ENCODE measurements at regions not wholly inside any gene's neighbourhood (a gene's known extent, or its start where the extent isn't known, plus 50 kb on each side); places are given as distances from the start of the nearest gene placed in this dataset.

DNA sequence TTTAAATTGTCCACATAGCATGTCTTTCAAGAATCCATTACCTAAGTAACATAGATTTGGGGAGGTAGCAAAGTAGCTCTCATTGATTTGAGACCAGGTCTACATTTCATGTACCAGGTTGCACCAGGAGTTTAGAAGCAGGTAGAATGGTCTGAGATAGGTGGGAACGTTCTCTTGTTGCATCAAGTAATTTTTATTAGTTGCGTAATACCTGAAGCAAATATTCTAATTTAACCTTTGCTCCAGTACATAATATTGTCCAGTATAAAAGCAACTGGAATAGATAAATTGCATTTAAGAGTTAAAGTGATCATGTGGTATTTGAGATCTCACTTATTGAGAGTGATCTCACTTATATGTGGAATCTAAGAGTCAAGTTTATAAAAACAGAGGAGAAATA, 597.1 kb upstream of the PRMT6 start:
- WGBS, 2 donors: 54 to 64% methylated on average over 2 of the region's 2 CpGs
- TF ChIP-seq, protein P1, sequence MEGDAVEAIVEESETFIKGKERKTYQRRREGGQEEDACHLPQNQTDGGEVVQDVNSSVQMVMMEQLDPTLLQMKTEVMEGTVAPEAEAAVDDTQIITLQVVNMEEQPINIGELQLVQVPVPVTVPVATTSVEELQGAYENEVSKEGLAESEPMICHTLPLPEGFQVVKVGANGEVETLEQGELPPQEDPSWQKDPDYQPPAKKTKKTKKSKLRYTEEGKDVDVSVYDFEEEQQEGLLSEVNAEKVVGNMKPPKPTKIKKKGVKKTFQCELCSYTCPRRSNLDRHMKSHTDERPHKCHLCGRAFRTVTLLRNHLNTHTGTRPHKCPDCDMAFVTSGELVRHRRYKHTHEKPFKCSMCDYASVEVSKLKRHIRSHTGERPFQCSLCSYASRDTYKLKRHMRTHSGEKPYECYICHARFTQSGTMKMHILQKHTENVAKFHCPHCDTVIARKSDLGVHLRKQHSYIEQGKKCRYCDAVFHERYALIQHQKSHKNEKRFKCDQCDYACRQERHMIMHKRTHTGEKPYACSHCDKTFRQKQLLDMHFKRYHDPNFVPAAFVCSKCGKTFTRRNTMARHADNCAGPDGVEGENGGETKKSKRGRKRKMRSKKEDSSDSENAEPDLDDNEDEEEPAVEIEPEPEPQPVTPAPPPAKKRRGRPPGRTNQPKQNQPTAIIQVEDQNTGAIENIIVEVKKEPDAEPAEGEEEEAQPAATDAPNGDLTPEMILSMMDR (IDR thresholded peaks at IDR 0.05): no peak
- Histone ChIP-seq H3K4me3 (no peak overlapping the region), H3K9me3 (no peaks in the 10 kb centered on the region), H3K4me1 (no peaks in the 10 kb centered on the region), H3K27me3 (no peaks in the 10 kb centered on the region), H3K27ac (no peak overlapping the region), H3K36me3 (no peaks in the 10 kb centered on the region)
- DNase-seq (no peak), FAIRE-seq (no peak), ATAC-seq (no peak)
- intact Hi-C loops (cut with DNase I): no loop called here

DNA sequence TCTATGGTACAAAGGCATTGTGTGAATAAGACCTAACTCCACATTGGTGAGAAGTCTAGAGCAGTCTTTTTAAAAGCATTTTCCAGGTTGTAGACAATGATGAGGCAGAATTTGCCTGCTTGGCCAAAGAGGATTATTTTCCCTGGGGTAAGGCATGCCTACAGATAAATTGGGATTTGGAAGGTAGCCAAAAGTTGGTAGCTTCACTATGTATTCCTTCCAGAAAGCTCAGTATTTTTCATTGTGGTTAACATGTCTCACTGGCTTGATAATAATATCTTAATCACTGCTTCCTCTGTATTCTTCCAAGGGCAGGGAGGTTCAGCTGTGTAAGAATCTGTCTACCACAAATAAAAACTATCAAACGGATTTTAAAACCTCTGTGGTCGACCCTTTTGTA, 590.8 kb upstream of the PRMT6 start:
- intact Hi-C loops (cut with DNase I): no loop called here
- Histone ChIP-seq H3K4me1 (no peaks in the 10 kb centered on the region), H3K4me3 (no peak overlapping the region), H3K27me3 (no peaks in the 10 kb centered on the region), H3K27ac (no peak overlapping the region), H3K36me3 (no peaks in the 10 kb centered on the region), H3K9me3 (no peaks in the 10 kb centered on the region)
- TF ChIP-seq, protein P1 (IDR thresholded peaks at IDR 0.05): no peak
- DNase-seq (no peak), ATAC-seq (no peak), FAIRE-seq (no peak)
- WGBS, 2 donors: 47 to 67% methylated on average over 2 of the region's 2 CpGs

DNA sequence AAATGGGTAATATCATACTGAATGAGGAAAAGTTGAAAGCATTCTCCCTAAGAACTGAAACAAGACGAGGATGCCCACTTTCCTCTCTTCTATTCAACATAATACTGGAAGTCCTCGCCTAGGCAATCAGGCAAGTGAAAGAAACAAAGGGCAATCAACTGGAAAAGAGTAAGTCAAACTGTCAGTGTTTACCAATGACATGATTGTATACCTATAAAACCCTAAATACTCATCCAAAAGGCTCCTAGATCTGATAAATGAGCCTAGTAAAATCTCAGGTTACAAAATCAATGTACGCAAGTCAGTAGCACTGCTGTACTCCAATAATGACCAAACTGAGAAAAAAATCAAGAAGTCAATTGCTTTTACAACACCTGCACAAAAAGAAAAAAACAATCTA, 575.8 kb upstream of the PRMT6 start:
- no peaks in the 10 kb centered on the region for H3K36me3 ChIP-seq
- no peaks in the 10 kb centered on the region for H3K4me1 ChIP-seq
- DNase-seq (no peak), FAIRE-seq (no peak), ATAC-seq (no peak)
- peaks cover 0 to 2% (median 0%) of the 10 kb centered on the region in 4 donors for H3K9me3 ChIP-seq
- H3K4me3 ChIP-seq: no peak overlapping the region
- intact Hi-C loops (cut with DNase I): no loop called here
- no peaks in the 10 kb centered on the region for H3K27me3 ChIP-seq
- no peak overlapping the region for H3K27ac ChIP-seq
- TF ChIP-seq, protein P1 (IDR thresholded peaks at IDR 0.05): no peak
- 51 to 62% methylated on average over 3 of the region's 3 CpGs for WGBS, 2 donors

DNA sequence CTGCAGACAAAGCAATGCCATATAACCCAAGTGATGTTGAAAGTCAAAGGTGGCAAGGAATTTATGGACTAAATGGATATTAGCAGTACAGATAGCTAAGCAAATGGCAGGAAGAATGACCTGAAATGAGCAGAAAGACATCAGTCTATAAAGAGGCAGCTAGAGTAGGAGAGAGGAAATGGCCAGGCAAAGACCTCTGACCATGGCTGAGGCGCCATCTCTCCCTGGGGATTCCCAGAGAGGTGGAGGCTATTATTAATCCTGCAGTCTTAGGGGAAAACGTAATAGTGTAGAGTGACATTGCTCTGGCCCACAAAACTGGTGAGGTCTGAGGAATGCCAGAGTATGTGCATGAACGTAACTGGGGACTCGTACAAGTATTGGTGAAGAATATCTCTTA, 563.6 kb upstream of the PRMT6 start:
- TF ChIP-seq, protein P1 (IDR thresholded peaks at IDR 0.05): no peak
- ATAC-seq (no peak), DNase-seq (no peak), FAIRE-seq (no peak)
- intact Hi-C loops (cut with DNase I): no loop called here
- Histone ChIP-seq H3K36me3 (no peaks in the 10 kb centered on the region), H3K4me1 (no peaks in the 10 kb centered on the region), H3K9me3 (no peaks in the 10 kb centered on the region), H3K27me3 (no peaks in the 10 kb centered on the region), H3K27ac (no peak overlapping the region), H3K4me3 (no peak overlapping the region)
- 57 to 68% methylated on average over 4 of the region's 4 CpGs for WGBS, 2 donors

DNA sequence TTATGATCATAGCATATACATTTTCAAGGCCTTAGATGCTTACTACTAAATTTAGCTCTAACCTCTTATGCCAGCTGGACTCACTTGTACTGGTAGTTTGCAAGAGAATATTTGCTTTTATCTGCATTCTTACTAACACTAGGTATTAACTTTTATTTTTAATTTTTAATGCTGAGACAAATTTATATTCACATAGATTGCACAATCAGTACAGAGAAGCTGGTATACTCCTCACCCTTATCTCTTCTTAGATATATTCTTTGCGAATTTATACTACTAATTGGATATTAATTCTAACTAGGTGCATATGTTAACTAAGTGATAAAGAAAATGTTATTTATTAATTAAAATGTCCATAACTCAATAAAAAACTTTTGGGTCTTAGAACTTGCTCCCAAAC, 561.8 kb upstream of the PRMT6 start:
- no peak for FAIRE-seq
- no peak overlapping the region for H3K27ac ChIP-seq
- TF ChIP-seq, protein P1 (IDR thresholded peaks at IDR 0.05): no peak

More for the DNA sequence above, 561.8 kb upstream of the PRMT6 start:
- Histone ChIP-seq H3K36me3 (no peaks in the 10 kb centered on the region), H3K9me3 (no peaks in the 10 kb centered on the region), H3K27me3 (no peaks in the 10 kb centered on the region), H3K4me1 (no peaks in the 10 kb centered on the region), H3K4me3 (no peak overlapping the region)
- DNase-seq: no peak
- WGBS, 2 donors: 38 to 64% methylated on average over 1 of the region's 1 CpG
- intact Hi-C loops (cut with DNase I): no loop called here
- ATAC-seq: no peak

Data from pancreas (tissue), 10 donors.